GM19324 (cell line): ENCODE measurements at regions not wholly inside any gene's neighbourhood (a gene's known extent, or its start where the extent isn't known, plus 50 kb on each side); places are given as distances from the start of the nearest gene placed in this dataset.

Source experiments
- ATAC-seq: cut with Tn5 transposase; IDR thresholded peaks from one replicate; pipeline ENCODE4 v1.9.1; 2021; ENCODE audit warnings: mild to moderate bottlenecking, moderate library complexity; ENCODE audit not compliant: unreplicated experiment, low FRiP score

DNA sequence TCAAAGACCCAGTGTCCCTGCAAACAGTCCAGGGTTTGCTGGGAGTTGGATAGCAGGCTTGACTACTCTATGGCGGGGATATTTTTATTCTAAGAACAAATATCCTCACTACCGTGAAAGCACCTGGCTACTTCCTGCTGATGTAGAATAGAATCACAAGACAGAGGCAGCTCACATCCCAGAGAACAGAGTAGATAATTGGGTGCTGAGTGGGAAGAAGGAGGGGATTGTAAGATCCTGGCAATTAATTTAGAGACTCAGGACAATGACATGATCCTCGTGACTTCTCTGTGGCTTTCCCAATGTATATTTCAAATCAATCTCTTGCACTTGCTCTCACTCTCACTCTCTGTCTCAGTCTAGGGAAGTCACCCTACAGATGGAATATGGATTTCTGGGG is 341.9 kb upstream of the DCC start:
- no peak for ATAC-seq

DNA sequence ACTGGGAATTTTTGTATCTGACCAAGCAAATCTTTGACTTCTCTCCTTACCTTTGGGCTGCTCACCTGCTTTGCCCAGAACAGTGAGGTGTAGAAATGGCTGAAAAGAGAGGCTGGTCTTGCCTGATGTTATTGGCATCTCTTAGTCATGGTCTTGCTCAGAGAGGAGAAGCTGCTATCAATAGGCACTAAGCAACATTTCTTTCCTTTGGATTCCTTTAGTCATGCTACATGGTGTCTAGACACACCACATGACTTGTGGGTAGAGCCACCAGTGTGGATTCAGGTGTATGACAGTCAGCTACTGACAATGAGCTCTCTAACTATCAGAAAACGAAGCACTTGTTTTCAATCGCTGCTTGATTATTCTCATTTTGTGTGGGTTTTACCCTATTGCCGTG is 341.3 kb upstream of the DCC start:
- no peak for ATAC-seq

DNA sequence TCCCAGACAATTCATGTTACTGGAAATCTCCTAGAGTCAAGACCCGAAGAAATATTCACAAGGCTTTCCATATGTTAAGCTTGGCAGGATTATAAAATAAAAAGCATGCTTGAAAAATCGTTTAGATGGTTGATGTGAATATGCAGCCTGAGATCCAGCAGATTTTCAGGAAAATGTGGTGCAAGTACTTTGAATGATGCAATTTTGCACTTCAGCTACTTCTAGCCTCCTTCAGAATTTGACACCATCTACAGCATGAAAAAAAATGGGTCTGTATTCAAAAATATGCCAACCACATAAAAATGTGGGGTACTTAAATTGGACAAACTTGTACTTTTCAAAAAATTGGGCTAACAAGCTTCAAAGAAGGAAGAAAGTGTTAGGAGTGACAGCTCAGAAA is 340.6 kb upstream of the DCC start:
- no peak for ATAC-seq

DNA sequence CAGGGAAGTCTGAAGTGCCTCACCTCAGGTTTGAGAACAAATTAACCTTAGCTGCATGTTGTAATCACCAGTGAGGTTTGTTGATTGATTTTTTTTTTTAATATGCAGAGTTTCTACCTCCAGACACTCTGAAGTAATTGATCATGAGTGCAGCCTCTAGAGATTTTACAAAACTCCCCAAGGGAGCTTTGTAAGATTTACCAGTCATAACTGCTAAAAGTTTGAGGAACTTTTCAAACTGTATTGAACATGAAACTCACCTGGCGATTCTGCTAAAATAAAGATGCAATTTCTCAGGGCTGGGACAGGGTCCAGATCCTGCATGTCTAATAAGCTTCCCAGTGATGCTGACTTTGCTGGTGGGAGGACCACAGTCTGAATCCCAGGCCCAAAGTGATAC is 339.6 kb upstream of the DCC start:
- ATAC-seq, result no peak

DNA sequence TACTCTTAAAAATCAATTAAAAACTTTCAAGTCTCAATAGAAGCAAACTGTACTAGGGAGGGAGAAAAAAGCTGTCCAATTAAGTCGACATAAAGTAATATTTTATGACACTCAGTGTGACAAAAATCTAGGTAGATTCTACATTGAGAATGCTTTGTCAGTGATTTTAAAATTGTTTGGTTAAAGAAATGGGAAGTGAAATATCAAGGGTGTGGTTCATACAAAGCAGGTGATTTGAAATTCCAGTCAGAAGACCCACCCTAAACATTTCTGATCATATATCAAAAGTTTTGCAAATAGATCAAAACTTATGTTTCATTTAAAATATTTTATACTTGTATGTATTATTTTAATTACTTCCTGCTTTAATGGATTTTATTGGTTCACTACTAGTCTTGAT is 338.9 kb upstream of the DCC start:
- ATAC-seq, result no peak

DNA sequence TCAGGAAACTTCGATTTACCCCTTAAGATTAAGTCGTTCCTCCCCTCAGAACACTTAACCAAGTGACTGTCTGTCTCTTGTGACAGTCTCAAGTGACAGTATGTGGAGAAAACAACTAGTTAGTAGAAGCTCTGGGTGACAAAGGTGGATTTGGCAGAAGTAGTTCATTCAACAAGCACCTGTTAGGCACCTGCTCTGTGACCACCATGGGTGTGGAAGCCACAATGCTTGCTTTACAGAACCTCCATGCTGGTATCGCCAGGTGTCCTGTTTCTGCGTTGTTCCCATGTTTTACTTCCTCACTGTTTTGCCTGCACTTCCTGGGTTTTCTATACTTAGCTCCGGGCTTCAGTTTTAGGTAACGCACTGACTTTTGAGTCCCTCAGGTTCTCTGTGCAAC is 337.4 kb upstream of the DCC start:
- ATAC-seq, result no peak

- ATAC-seq, result no peak
Measured at GRCh38 chr18:52007105-52007504, 332.9 kb upstream of the DCC start.

- no peak for ATAC-seq
Measured at GRCh38 chr18:52008330-52008729, 331.7 kb upstream of the DCC start.

GRCh38 chr18:52008736-52009135 is 331.3 kb upstream of the DCC start:
- no peak for ATAC-seq

DNA sequence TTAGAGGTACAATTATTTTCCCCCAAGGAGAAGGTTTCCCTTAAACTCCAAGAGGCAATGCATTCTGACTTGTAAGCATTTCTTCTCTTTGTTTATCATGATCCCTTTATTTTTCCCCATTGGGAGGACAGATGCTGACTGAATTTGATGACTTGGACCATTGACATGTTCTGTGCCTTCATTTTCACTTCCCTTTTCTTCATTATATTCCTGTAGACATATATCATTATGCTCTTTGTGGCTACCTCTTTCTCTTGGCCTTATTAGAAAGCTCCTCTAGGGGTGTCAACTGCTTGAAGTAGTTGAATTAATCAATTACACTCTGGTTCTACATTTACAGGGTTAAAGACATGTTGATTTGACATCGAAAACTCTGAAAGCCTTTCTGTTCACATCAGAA is 330.0 kb upstream of the DCC start:
- ATAC-seq, result no peak

DNA sequence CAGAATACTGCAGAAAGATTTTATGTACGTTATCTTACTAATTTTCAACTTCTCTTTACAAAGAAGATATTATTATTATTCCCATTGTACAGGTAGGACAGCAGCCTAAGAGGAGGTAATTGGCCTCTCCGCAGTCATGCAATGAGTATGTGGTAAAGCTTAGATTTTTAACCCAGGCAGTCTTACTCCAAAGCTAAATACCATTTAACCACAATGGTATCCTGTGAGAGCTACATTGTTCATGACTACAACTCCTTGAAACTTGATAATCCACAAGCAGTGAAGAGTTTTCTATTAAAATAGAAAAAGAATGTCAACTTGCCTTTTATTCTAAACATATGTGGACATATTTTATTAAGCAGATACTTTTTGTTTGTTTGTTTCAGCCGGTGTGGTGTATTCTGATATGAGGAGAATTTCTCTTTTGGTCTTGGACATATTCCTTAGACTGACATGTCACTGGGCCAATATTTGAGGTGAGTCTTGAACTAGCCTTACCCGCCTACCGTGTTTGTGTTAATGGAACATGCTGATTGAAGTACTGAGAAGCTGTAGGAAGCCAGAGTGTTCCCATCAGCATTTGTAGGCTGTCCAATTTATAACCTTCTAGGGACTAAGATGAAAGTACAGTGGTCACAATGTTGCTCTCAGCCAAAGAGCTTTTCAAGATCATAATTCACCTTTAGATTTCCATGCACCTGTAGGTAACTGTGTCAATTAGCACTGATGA is 293.9 kb upstream of the DCC start:
- ATAC-seq, result no peak

GRCh38 chr18:52046842-52047241 is 293.2 kb upstream of the DCC start:
- no peak for ATAC-seq

GRCh38 chr18:52054324-52054723 is 285.7 kb upstream of the DCC start:
- ATAC-seq, result no peak

GRCh38 chr18:52060607-52061304 is 279.2 kb upstream of the DCC start:
- ATAC-seq, result no peak

DNA sequence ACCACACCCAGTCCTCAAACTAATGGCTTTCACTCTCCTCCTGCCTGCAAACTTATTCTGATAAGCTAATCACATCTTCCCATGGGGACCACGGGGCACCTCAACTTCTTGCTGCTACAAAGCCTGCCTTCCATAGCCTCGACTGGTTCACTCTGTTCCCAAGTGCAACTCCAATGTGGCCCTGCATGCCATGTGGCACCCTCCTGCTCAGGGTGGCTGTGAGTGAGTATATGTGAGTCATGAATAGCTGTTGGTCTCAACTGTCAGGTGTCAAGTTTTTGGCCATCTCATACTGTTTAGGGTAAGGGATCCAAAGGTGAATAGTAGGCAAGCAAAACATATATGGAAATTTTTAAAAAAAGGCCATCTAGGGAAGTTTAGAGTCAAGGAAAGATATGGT is 276.1 kb upstream of the DCC start:
- ATAC-seq, result no peak

DNA sequence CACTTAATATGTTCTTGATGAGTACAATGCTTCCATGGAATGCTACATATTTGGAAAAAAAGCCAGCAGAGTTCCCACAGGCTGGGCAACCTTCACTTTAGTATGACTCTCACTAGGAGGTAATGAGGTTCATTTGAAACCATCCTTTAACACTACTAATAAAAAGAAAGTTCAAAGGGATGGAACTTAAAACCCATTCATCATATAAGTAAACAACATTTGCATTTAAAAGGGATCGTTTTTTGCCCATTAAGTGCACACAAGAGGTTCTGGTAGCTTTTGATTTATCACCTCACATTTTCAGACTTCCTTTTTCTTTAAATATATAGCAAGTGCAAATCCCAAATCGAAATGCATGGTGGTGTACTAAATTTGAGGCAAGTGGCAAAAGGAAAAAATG is 270.8 kb upstream of the DCC start:
- ATAC-seq, result no peak

GRCh38 chr18:52070291-52070756 is 269.7 kb upstream of the DCC start:
- ATAC-seq, result no peak

GRCh38 chr18:52077251-52077983 is 262.6 kb upstream of the DCC start:
- no peak for ATAC-seq

DNA sequence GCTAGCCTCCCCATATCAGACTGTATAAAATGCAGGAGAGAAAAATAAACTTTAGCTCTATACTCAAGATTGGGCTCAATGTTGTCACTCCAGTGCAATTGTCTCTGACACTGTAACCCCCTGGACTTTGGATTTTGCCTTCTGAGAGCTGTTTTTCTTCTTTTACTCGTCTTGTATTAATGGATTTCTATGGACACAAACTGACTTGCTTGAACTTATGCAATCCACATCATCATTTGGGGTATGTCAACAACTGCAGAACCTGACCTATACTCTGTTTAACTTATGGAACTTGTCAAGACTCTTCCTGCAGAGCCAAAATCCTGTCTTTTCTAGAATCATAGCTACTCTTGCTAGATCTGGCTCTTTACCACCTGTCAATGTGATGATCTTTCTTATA is 257.8 kb upstream of the DCC start:
- no peak for ATAC-seq

DNA sequence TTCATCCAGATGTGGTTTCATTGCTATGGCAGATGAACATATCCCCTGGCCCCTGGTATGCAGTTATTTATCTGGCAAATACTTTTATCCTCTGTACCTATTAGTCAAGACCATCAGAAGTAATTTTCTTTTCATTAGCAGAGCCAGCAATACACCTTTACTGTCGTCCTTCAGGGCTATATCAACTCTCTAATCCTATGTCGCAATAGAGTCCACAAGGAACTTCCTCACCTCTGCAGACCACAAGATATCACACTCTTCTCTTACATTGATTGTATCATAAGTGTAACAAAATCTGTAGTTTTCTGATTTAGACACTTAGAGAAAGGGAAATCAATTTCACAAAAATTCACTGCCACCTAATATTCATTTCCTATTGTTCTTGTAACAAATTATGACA is 252.9 kb upstream of the DCC start:
- no peak for ATAC-seq

- no peak for ATAC-seq
Measured at GRCh38 chr18:52090005-52090404, 250.0 kb upstream of the DCC start.

- no peak for ATAC-seq
Measured at GRCh38 chr18:52093171-52093570, 246.8 kb upstream of the DCC start.
